GM12878 (cell line): ENCODE measurements at regions not wholly inside any gene's neighbourhood (a gene's known extent, or its start where the extent isn't known, plus 50 kb on each side); places are given as distances from the start of the nearest gene placed in this dataset.

Experiments used
- ATAC-seq: fragments of 200-7000 bp; cut with Tn5 transposase; 3 replicates; pipeline ENCODE4 v1.9.1; 2020; ENCODE audit warnings: mild to moderate bottlenecking, moderate library complexity
- BruUV-seq: library from RNA; stranded (reverse); fragments of 400-500 nt; replicated peaks from 2 replicates; lab custom pipeline; 2021; lab: Mats Ljungman, UMichigan
- CTCF ChIA-PET: fragments of 300-600 bp; sonication (Branson Sonifier 250); formaldehyde crosslinking; extraction: SDS; loops from one replicate; lab custom pipeline; 2021; ENCODE audit warnings: inconsistent platforms; lab: Yijun Ruan, JAX
- POLR2A ChIA-PET: fragments of 350-600 bp; formaldehyde crosslinking; extraction: SDS; loops from one replicate; lab custom pipeline; 2021; ENCODE audit warnings: inconsistent platforms; lab: Charles Lee
- RAD21 ChIA-PET: fragments of 300-600 bp; sonication (Branson Sonifier 250); formaldehyde crosslinking; loops from one replicate; lab custom pipeline; 2023; ENCODE audit warnings: antibody characterized with exemption; ENCODE audit not compliant: unreplicated experiment; lab: Charles Lee
- SMC1A ChIA-PET: fragments of 300-600 bp; sonication (Branson Sonifier 250); formaldehyde crosslinking; loops from one replicate; lab custom pipeline; 2023; ENCODE audit not compliant: unreplicated experiment, uncharacterized antibody; lab: Charles Lee
- DNase-seq: peaks from one replicate; pipeline ENCODE4 v3.0.0-alpha.2; 2011; ENCODE audit warnings: low read depth, low spot score
- FAIRE-seq: peaks from 3 replicates; lab custom pipeline; 2011; peaks lifted over from hg19 to GRCh38; lab: Jason Lieb, UNC
- H2AFZ ChIP-seq: 2 replicates; pipeline ENCODE4 v1.6.0; 2011; ENCODE audit warnings: low read depth, low read length, control low read depth; ENCODE audit not compliant: control insufficient read depth
- H3K27ac ChIP-seq: 2 replicates; pipeline ENCODE4 v1.5.1; 2011; ENCODE audit warnings: control low read depth; ENCODE audit not compliant: control insufficient read depth, insufficient read depth
- H3K27me3 ChIP-seq, 2 experiments: replicated peaks in 1 of 2; 2 replicates each; pipeline versions ENCODE4 v1.6.0 to v1.6.1; 2011; ENCODE audit warnings: low read length in 1 of 2; ENCODE audit not compliant: control insufficient read depth in 2 of 2, insufficient read depth in 2 of 2
- H3K36me3 ChIP-seq, 2 experiments: 2 replicates each; pipeline ENCODE4 v1.5.1; 2011; ENCODE audit warnings: low read length in 1 of 2; ENCODE audit not compliant: control insufficient read depth in 2 of 2, insufficient read depth in 2 of 2
- H3K4me1 ChIP-seq: 2 replicates; pipeline ENCODE4 v1.6.1; 2011; ENCODE audit warnings: mild to moderate bottlenecking, low read length, moderate library complexity, mixed read lengths; ENCODE audit not compliant: control insufficient read depth, insufficient read depth
- H3K4me2 ChIP-seq: 2 replicates; pipeline ENCODE4 v1.6.0; 2011; ENCODE audit warnings: control low read depth; ENCODE audit not compliant: control insufficient read depth, insufficient read depth
- H3K4me3 ChIP-seq: fragments of 200-600 bp; sonication (generic); 2 replicates; pipeline ENCODE4 v1.5.1; 2016
- H3K79me2 ChIP-seq: 2 replicates; pipeline ENCODE4 v1.6.0; 2011; ENCODE audit warnings: low read length; ENCODE audit not compliant: control insufficient read depth, insufficient read depth
- H3K9ac ChIP-seq: 2 replicates; pipeline ENCODE4 v1.8.0; 2011; ENCODE audit warnings: low read length, control low read depth, mixed read lengths; ENCODE audit not compliant: control insufficient read depth, insufficient read depth
- H3K9me3 ChIP-seq: replicated peaks from 3 replicates; pipeline ENCODE4 v1.5.1; 2011; ENCODE audit warnings: mild to moderate bottlenecking, low read length; ENCODE audit not compliant: control insufficient read depth, insufficient read depth
- H4K20me1 ChIP-seq: 2 replicates; pipeline ENCODE4 v1.6.0; 2011; ENCODE audit not compliant: control insufficient read depth, insufficient read depth
- BRCA1 ChIP-seq: IDR thresholded peaks from 2 replicates; pipeline ENCODE4 v1.6.1; 2011; ENCODE audit warnings: low read depth, low read length, improper control_type of control experiment
- HDGF ChIP-seq: fragments of 450-650 bp; IDR thresholded peaks from 2 replicates; pipeline ENCODE4 v1.6.1; 2016; ENCODE audit warnings: antibody characterized with exemption
- IKZF2 ChIP-seq, 2 experiments: fragments of 450-650 bp; IDR thresholded peaks; 2 replicates each; pipeline ENCODE4 v1.6.1; 2017; ENCODE audit warnings: mild to moderate bottlenecking in 2 of 2, moderate library complexity in 2 of 2
- KAT2A ChIP-seq: conservative IDR thresholded peaks from 2 replicates; pipeline ENCODE4 v1.6.1; 2011; ENCODE audit warnings: low read depth, low read length; ENCODE audit not compliant: control insufficient read depth
- NFYA ChIP-seq: IDR thresholded peaks from 2 replicates; pipeline ENCODE4 v1.6.1; 2011; ENCODE audit warnings: low read depth, mild to moderate bottlenecking, low read length, improper control_type of control experiment, borderline replicate concordance
- RBBP5 ChIP-seq: fragments of 200-600 bp; sonication (generic); conservative IDR thresholded peaks from 2 replicates; pipeline ENCODE4 v1.6.1; 2016
- RELA ChIP-seq: fragments of 450-650 bp; IDR thresholded peaks from 2 replicates; pipeline ENCODE4 v1.8.0; 2014; ENCODE audit warnings: borderline replicate concordance; ENCODE audit not compliant: partially characterized antibody
- SMAD5 ChIP-seq: IDR thresholded peaks from 2 replicates; pipeline ENCODE4 v1.6.1; 2016; ENCODE audit warnings: antibody characterized with exemption, low read depth
- SMC3 ChIP-seq: IDR thresholded peaks from 2 replicates; pipeline ENCODE4 v1.6.1; 2011; ENCODE audit warnings: low read length, improper control_type of control experiment, borderline replicate concordance
- SREBF1 ChIP-seq: IDR thresholded peaks from 2 replicates; pipeline ENCODE4 v1.6.1; 2012; ENCODE audit warnings: mild to moderate bottlenecking, low read length
- TBL1XR1 ChIP-seq: IDR thresholded peaks from 2 replicates; pipeline ENCODE4 v1.6.1; 2012; ENCODE audit warnings: low read depth, low read length, improper control_type of control experiment
- WGBS: methylation state at CpG from one replicate; pipeline ENCODE4 v1.1.6; 2016; ENCODE audit warnings: low lambda C conversion rate; ENCODE audit not compliant: insufficient replicate concordance, insufficient coverage; ENCODE audit errors: missing lambda C conversion rate; 5-methylcytosine and 5-hydroxymethylcytosine counted together
- in situ Hi-C: fragments of 300-500 bp; cut with MboI; formaldehyde crosslinking; loops from 9 replicates; pipeline ENCODE4 v1.14.3; 2018; ENCODE audit warnings: mixed read lengths
- intact Hi-C: fragments of 100-400 bp; cut with micrococcal nuclease; formaldehyde crosslinking; loops from one replicate; pipeline ENCODE4 v1.14.2; 2022; ENCODE audit not compliant: unreplicated experiment
- TF ChIP-seq, protein P1 (sequence below), 3 experiments: IDR thresholded peaks in 2 of 3; conservative IDR thresholded peaks in 1 of 3; 2 replicates each; pipeline ENCODE4 v1.5.1; 2011; ENCODE audit warnings: low read depth in 3 of 3, low read length in 3 of 3, mild to moderate bottlenecking in 3 of 3, control low read depth in 2 of 3, moderate library complexity in 2 of 3, inconsistent platforms in 1 of 3, mixed read lengths in 1 of 3; ENCODE audit not compliant: control insufficient read depth in 2 of 3, insufficient read depth in 1 of 3; ENCODE audit errors: extremely low read depth in 1 of 3
- TF ChIP-seq, protein P2 (sequence below): fragments of 450-650 bp; IDR thresholded peaks from 2 replicates; pipeline ENCODE4 v1.6.1; 2018; ENCODE audit warnings: mild to moderate bottlenecking, low read depth, moderate library complexity; ENCODE audit not compliant: partially characterized antibody
- TF ChIP-seq, protein P3 (sequence below): IDR thresholded peaks from 2 replicates; pipeline ENCODE4 v1.6.1; 2012; ENCODE audit warnings: low read depth, low read length, improper control_type of control experiment

DNA sequence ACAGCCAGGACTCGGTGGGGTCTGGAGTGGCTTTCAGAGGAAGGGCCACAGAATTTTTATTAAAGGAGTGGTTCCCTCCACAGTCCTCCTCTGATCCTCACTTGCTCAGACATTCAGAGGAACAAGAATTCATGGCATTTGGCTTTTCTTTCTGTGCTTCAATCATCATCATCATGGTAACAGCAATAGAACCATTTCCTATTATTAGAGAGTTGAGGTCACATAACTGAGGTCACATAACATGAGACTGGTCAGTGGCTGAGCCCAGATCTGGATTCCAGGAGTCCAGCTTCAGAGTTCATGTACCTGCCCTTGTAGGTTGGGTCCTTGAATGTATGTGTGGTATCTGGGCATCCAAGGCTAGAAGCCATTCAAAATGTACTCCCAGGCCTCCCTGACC lies 177.3 kb upstream of the GRB10 start:
- no peak for DNase-seq
- no peak overlapping the region for H3K4me2 ChIP-seq
- BruUV-seq = no TSS peak
- in situ Hi-C loops = no loop called here
- WGBS = 0% methylated on average over 1 of the region's 1 CpG
- TF ChIP-seq, protein P1, sequence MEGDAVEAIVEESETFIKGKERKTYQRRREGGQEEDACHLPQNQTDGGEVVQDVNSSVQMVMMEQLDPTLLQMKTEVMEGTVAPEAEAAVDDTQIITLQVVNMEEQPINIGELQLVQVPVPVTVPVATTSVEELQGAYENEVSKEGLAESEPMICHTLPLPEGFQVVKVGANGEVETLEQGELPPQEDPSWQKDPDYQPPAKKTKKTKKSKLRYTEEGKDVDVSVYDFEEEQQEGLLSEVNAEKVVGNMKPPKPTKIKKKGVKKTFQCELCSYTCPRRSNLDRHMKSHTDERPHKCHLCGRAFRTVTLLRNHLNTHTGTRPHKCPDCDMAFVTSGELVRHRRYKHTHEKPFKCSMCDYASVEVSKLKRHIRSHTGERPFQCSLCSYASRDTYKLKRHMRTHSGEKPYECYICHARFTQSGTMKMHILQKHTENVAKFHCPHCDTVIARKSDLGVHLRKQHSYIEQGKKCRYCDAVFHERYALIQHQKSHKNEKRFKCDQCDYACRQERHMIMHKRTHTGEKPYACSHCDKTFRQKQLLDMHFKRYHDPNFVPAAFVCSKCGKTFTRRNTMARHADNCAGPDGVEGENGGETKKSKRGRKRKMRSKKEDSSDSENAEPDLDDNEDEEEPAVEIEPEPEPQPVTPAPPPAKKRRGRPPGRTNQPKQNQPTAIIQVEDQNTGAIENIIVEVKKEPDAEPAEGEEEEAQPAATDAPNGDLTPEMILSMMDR (IDR thresholded peaks at IDR 0.05 in 2 of 3, conservative IDR thresholded peaks at IDR 0.05 in 1 of 3; ENCODE audit: control insufficient read depth in 2 of 3, extremely low read depth in 1 of 3, insufficient read depth in 1 of 3, low read depth in 3 of 3, low read length in 3 of 3) = no peak
- TF ChIP-seq RELA = no peak
- no peak for TF ChIP-seq NFYA
- TF ChIP-seq SMAD5 = no peak
- no peak for TF ChIP-seq RBBP5
- TF ChIP-seq, protein P2, sequence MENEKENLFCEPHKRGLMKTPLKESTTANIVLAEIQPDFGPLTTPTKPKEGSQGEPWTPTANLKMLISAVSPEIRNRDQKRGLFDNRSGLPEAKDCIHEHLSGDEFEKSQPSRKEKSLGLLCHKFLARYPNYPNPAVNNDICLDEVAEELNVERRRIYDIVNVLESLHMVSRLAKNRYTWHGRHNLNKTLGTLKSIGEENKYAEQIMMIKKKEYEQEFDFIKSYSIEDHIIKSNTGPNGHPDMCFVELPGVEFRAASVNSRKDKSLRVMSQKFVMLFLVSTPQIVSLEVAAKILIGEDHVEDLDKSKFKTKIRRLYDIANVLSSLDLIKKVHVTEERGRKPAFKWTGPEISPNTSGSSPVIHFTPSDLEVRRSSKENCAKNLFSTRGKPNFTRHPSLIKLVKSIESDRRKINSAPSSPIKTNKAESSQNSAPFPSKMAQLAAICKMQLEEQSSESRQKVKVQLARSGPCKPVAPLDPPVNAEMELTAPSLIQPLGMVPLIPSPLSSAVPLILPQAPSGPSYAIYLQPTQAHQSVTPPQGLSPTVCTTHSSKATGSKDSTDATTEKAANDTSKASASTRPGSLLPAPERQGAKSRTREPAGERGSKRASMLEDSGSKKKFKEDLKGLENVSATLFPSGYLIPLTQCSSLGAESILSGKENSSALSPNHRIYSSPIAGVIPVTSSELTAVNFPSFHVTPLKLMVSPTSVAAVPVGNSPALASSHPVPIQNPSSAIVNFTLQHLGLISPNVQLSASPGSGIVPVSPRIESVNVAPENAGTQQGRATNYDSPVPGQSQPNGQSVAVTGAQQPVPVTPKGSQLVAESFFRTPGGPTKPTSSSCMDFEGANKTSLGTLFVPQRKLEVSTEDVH = no peak
- TF ChIP-seq HDGF = no peak
- TF ChIP-seq SMC3 = no peak
- TF ChIP-seq, protein P3, sequence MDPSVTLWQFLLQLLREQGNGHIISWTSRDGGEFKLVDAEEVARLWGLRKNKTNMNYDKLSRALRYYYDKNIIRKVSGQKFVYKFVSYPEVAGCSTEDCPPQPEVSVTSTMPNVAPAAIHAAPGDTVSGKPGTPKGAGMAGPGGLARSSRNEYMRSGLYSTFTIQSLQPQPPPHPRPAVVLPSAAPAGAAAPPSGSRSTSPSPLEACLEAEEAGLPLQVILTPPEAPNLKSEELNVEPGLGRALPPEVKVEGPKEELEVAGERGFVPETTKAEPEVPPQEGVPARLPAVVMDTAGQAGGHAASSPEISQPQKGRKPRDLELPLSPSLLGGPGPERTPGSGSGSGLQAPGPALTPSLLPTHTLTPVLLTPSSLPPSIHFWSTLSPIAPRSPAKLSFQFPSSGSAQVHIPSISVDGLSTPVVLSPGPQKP = no peak
- TF ChIP-seq KAT2A = no peak
- TF ChIP-seq BRCA1 = no peak
- TF ChIP-seq TBL1XR1 = no peak
- no peak for TF ChIP-seq IKZF2 (IDR thresholded peaks at IDR 0.05)
- no peak for TF ChIP-seq SREBF1
- TF ChIP-seq, all 136 proteins: peak for 0
- Histone ChIP-seq H4K20me1 (no peaks in the 10 kb centered on the region), H2AFZ (no peak overlapping the region), H3K9me3 (no peaks in the 10 kb centered on the region), H3K4me1 (no peaks in the 10 kb centered on the region), H3K36me3 (no peaks in the 10 kb centered on the region), H3K79me2 (no peaks in the 10 kb centered on the region), H3K4me3 (no peak overlapping the region), H3K9ac (no peak overlapping the region), H3K27ac (no peak overlapping the region), H3K27me3 (no peaks in the 10 kb centered on the region)
- FAIRE-seq (no peak), ATAC-seq (no peak)
- intact Hi-C loops = no loop called here
- ChIA-PET CTCF (no interaction called here), SMC1A (no interaction called here), POLR2A (no interaction called here), RAD21 (no interaction called here)
